Astrocyte (in vitro differentiated cells and primary cell): ENCODE measurements at regions not wholly inside any gene's neighbourhood (a gene's known extent, or its start where the extent isn't known, plus 50 kb on each side); places are given as distances from the start of the nearest gene placed in this dataset.
A peak's percentile ranks its signal among the peaks of the same experiment; 100 is the strongest.

ENCODE experiments used
- DNase-seq: peaks from one replicate; pipeline ENCODE4 v3.0.0-alpha.2; 2010; ENCODE audit warnings: low read depth
- FAIRE-seq: peaks from 2 replicates; lab custom pipeline; 2011; peaks lifted over from hg19 to GRCh38; lab: Jason Lieb, UNC
- H2AFZ ChIP-seq: 2 replicates; pipeline ENCODE4 v1.6.0; 2012; ENCODE audit warnings: low read depth, low read length, inconsistent platforms
- H3K27ac ChIP-seq: 2 replicates; pipeline ENCODE4 v1.5.1; 2011; ENCODE audit warnings: low read depth, low read length, inconsistent platforms
- H3K27me3 ChIP-seq: 2 replicates; pipeline ENCODE4 v1.6.0; 2011; ENCODE audit warnings: low read length, inconsistent platforms; ENCODE audit not compliant: insufficient read depth
- H3K36me3 ChIP-seq: 2 replicates; pipeline ENCODE4 v1.5.1; 2011; ENCODE audit warnings: low read length, inconsistent platforms; ENCODE audit not compliant: insufficient read depth
- H3K4me1 ChIP-seq: 2 replicates; pipeline ENCODE4 v1.5.1; 2011; ENCODE audit warnings: low read length, inconsistent platforms; ENCODE audit not compliant: insufficient read depth
- H3K4me2 ChIP-seq: 2 replicates; pipeline ENCODE4 v1.6.0; 2012; ENCODE audit warnings: low read length, inconsistent platforms
- H3K4me3 ChIP-seq: 2 replicates; pipeline ENCODE4 v1.5.1; 2011; ENCODE audit warnings: low read depth, mild to moderate bottlenecking, low read length, inconsistent platforms; ENCODE audit not compliant: insufficient read depth
- H3K79me2 ChIP-seq: 2 replicates; pipeline ENCODE4 v1.6.0; 2012; ENCODE audit warnings: mild to moderate bottlenecking, low read length, inconsistent platforms; ENCODE audit not compliant: insufficient read depth
- H3K9ac ChIP-seq: 2 replicates; pipeline ENCODE4 v1.6.0; 2012; ENCODE audit warnings: mild to moderate bottlenecking, low read length, inconsistent platforms
- H3K9me3 ChIP-seq: 2 replicates; pipeline ENCODE4 v1.5.1; 2012; ENCODE audit warnings: low read depth, mild to moderate bottlenecking, low read length, inconsistent platforms; ENCODE audit not compliant: insufficient read depth
- H4K20me1 ChIP-seq: 2 replicates; pipeline ENCODE4 v1.6.0; 2012; ENCODE audit warnings: low read length, inconsistent platforms; ENCODE audit not compliant: insufficient read depth
- H3K27ac Mint-ChIP-seq: one replicate; pipeline ENCODE4 v1.8.0; 2021; ENCODE audit warnings: mild to moderate bottlenecking, mixed read lengths; ENCODE audit not compliant: unreplicated experiment
- H3K27me3 Mint-ChIP-seq: one replicate; pipeline ENCODE4 v1.8.0; 2021; ENCODE audit warnings: low read depth, mixed read lengths; ENCODE audit not compliant: unreplicated experiment
- H3K36me3 Mint-ChIP-seq: one replicate; pipeline ENCODE4 v1.8.0; 2021; ENCODE audit warnings: low read depth, mixed read lengths; ENCODE audit not compliant: unreplicated experiment
- H3K4me1 Mint-ChIP-seq: one replicate; pipeline ENCODE4 v1.8.0; 2021; ENCODE audit warnings: low read depth, mixed read lengths; ENCODE audit not compliant: unreplicated experiment
- H3K4me3 Mint-ChIP-seq: one replicate; pipeline ENCODE4 v1.8.0; 2021; ENCODE audit warnings: mild to moderate bottlenecking, moderate library complexity, mixed read lengths; ENCODE audit not compliant: unreplicated experiment
- H3K9me3 Mint-ChIP-seq: one replicate; pipeline ENCODE4 v1.8.0; 2021; ENCODE audit warnings: mild to moderate bottlenecking, mixed read lengths; ENCODE audit not compliant: unreplicated experiment
- EZH2 ChIP-seq: IDR thresholded peaks from 2 replicates; pipeline ENCODE4 v1.6.1; 2012; ENCODE audit warnings: mild to moderate bottlenecking, low read length, inconsistent platforms; ENCODE audit not compliant: insufficient read depth
- TF ChIP-seq, protein P1 (sequence below): IDR thresholded peaks from 2 replicates; pipeline ENCODE4 v1.5.1; 2011; ENCODE audit warnings: low read depth, mild to moderate bottlenecking, inconsistent platforms, low read length, moderate library complexity; ENCODE audit not compliant: insufficient read depth

DNA sequence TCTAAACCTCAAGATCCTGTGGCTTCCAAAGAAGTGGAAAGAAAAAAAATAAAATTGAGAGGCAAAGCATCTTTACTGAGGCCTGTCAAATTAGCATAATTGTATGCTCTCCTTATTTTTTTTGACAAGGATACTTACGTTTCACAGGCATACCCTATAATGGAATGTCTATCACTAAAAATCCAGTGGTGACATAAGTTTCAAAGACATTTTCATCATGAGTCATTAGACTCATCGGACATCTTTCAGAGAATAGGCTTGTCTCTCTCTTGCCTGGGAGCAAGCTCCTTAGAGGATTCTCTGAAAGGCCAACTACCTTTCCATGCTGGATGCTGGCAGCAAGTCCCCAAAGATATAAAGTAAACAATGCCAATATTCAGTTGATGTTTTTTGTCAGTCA is 380.7 kb upstream of the STEAP1 start:
- DNase-seq (no peak), FAIRE-seq (no peak)
- no peaks in the 10 kb centered on the region for H3K36me3 ChIP-seq
- no peaks in the 10 kb centered on the region for H4K20me1 ChIP-seq
- H3K79me2 ChIP-seq = no peaks in the 10 kb centered on the region
- no peaks in the 10 kb centered on the region for H3K27me3 Mint-ChIP-seq
- H3K36me3 Mint-ChIP-seq = no peaks in the 10 kb centered on the region
- no peak overlapping the region for H3K4me3 ChIP-seq
- H3K27ac Mint-ChIP-seq = peak overlapping the region; percentile 58
- no peak overlapping the region for H3K4me2 ChIP-seq
- no peak overlapping the region for H3K27ac ChIP-seq
- no peaks in the 10 kb centered on the region for H3K27me3 ChIP-seq
- no peaks in the 10 kb centered on the region for H3K9me3 Mint-ChIP-seq
- H3K9me3 ChIP-seq = no peaks in the 10 kb centered on the region
- no peak overlapping the region for H3K9ac ChIP-seq
- no peak overlapping the region for H3K4me3 Mint-ChIP-seq
- H3K4me1 ChIP-seq = no peaks in the 10 kb centered on the region
- no peaks in the 10 kb centered on the region for H3K4me1 Mint-ChIP-seq
- no peak for TF ChIP-seq EZH2
- TF ChIP-seq, protein P1, sequence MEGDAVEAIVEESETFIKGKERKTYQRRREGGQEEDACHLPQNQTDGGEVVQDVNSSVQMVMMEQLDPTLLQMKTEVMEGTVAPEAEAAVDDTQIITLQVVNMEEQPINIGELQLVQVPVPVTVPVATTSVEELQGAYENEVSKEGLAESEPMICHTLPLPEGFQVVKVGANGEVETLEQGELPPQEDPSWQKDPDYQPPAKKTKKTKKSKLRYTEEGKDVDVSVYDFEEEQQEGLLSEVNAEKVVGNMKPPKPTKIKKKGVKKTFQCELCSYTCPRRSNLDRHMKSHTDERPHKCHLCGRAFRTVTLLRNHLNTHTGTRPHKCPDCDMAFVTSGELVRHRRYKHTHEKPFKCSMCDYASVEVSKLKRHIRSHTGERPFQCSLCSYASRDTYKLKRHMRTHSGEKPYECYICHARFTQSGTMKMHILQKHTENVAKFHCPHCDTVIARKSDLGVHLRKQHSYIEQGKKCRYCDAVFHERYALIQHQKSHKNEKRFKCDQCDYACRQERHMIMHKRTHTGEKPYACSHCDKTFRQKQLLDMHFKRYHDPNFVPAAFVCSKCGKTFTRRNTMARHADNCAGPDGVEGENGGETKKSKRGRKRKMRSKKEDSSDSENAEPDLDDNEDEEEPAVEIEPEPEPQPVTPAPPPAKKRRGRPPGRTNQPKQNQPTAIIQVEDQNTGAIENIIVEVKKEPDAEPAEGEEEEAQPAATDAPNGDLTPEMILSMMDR = no peak
- H2AFZ ChIP-seq = no peak overlapping the region

- no peak overlapping the region for H3K27ac Mint-ChIP-seq
- no peak for TF ChIP-seq EZH2
- TF ChIP-seq, protein P1 = no peak
Observed at GRCh38 chr7:89775459-89775858, 378.8 kb upstream of the STEAP1 start.

GRCh38 chr7:89776980-89777379 is 377.3 kb upstream of the STEAP1 start:
- H3K27ac ChIP-seq = no peak overlapping the region
- H3K9me3 Mint-ChIP-seq = no peaks in the 10 kb centered on the region
- H3K4me2 ChIP-seq = no peak overlapping the region
- no peaks in the 10 kb centered on the region for H3K79me2 ChIP-seq
- H2AFZ ChIP-seq = no peak overlapping the region
- H3K36me3 ChIP-seq = no peaks in the 10 kb centered on the region
- H3K4me1 ChIP-seq = no peaks in the 10 kb centered on the region
- H3K27ac Mint-ChIP-seq = no peak overlapping the region
- no peak for TF ChIP-seq EZH2
- TF ChIP-seq, protein P1 = no peak
- H3K27me3 ChIP-seq = no peaks in the 10 kb centered on the region
- no peak overlapping the region for H3K4me3 Mint-ChIP-seq
- DNase-seq = no peak
- H4K20me1 ChIP-seq = no peaks in the 10 kb centered on the region
- H3K9me3 ChIP-seq = peaks cover 4% of the 10 kb centered on the region
- H3K9ac ChIP-seq = no peak overlapping the region
- H3K36me3 Mint-ChIP-seq = no peaks in the 10 kb centered on the region
- FAIRE-seq = no peak
- no peaks in the 10 kb centered on the region for H3K4me1 Mint-ChIP-seq
- no peaks in the 10 kb centered on the region for H3K27me3 Mint-ChIP-seq
- no peak overlapping the region for H3K4me3 ChIP-seq

More at GRCh38 chr7:89775459-89775858, 378.8 kb upstream of the STEAP1 start:
- H3K9ac ChIP-seq = no peak overlapping the region
- FAIRE-seq = no peak
- H3K4me3 ChIP-seq = no peak overlapping the region
- H3K4me1 Mint-ChIP-seq = no peaks in the 10 kb centered on the region
- H4K20me1 ChIP-seq = no peaks in the 10 kb centered on the region
- H3K4me1 ChIP-seq = no peaks in the 10 kb centered on the region
- H3K36me3 ChIP-seq = no peaks in the 10 kb centered on the region
- H3K27ac ChIP-seq = no peak overlapping the region
- no peaks in the 10 kb centered on the region for H3K9me3 Mint-ChIP-seq
- no peak overlapping the region for H3K4me2 ChIP-seq
- H3K4me3 Mint-ChIP-seq = no peak overlapping the region
- H3K36me3 Mint-ChIP-seq = no peaks in the 10 kb centered on the region
- H3K79me2 ChIP-seq = no peaks in the 10 kb centered on the region
- H3K27me3 Mint-ChIP-seq = no peaks in the 10 kb centered on the region
- H2AFZ ChIP-seq = no peak overlapping the region
- no peak for DNase-seq
- no peaks in the 10 kb centered on the region for H3K27me3 ChIP-seq
- peaks cover 4% of the 10 kb centered on the region for H3K9me3 ChIP-seq
